Osteocyte (in vitro differentiated cells): ENCODE measurements at regions not wholly inside any gene's neighbourhood (a gene's known extent, or its start where the extent isn't known, plus 50 kb on each side); places are given as distances from the start of the nearest gene placed in this dataset.
A peak's percentile ranks its signal among the peaks of the same experiment; 100 is the strongest.
"Not testable (repeated sequence)": the region's sequence is repeated elsewhere in the genome, so short reads cannot be mapped to it uniquely, and the experiment has no call there.

ENCODE experiments used
- DNase-seq: peaks from one replicate; pipeline ENCODE4 v3.0.0; 2021; ENCODE audit warnings: mixed read lengths; ENCODE audit not compliant: unreplicated experiment; ENCODE audit errors: extremely low spot score
- H3K27ac Mint-ChIP-seq: one replicate; pipeline ENCODE4 v1.8.0; 2021; ENCODE audit warnings: mild to moderate bottlenecking, mixed read lengths; ENCODE audit not compliant: unreplicated experiment
- H3K27me3 Mint-ChIP-seq: one replicate; pipeline ENCODE4 v1.8.0; 2021; ENCODE audit warnings: mixed read lengths; ENCODE audit not compliant: unreplicated experiment
- H3K36me3 Mint-ChIP-seq: one replicate; pipeline ENCODE4 v1.8.0; 2021; ENCODE audit warnings: mixed read lengths; ENCODE audit not compliant: unreplicated experiment
- H3K4me1 Mint-ChIP-seq: one replicate; pipeline ENCODE4 v1.8.0; 2021; ENCODE audit warnings: mixed read lengths; ENCODE audit not compliant: unreplicated experiment
- H3K4me3 Mint-ChIP-seq: one replicate; pipeline ENCODE4 v1.8.0; 2021; ENCODE audit warnings: mild to moderate bottlenecking, moderate library complexity, mixed read lengths; ENCODE audit not compliant: unreplicated experiment
- H3K9me3 Mint-ChIP-seq: one replicate; pipeline ENCODE4 v1.8.0; 2021; ENCODE audit warnings: mixed read lengths; ENCODE audit not compliant: unreplicated experiment
- CTCF ChIP-seq: fragments of 200-600 bp; sonication (generic); IDR thresholded peaks from 2 replicates; pipeline ENCODE4 v1.5.0; 2021; ENCODE audit warnings: antibody characterized with exemption, mild to moderate bottlenecking, moderate library complexity

- H3K27ac Mint-ChIP-seq = no peak overlapping the region
- TF ChIP-seq CTCF = no peak
- H3K36me3 Mint-ChIP-seq = no peaks in the 10 kb centered on the region
- DNase-seq = peak; percentile 17
- peaks cover 3% of the 10 kb centered on the region for H3K27me3 Mint-ChIP-seq
- peaks cover 6% of the 10 kb centered on the region for H3K4me1 Mint-ChIP-seq
- no peak overlapping the region for H3K4me3 Mint-ChIP-seq
- no peaks in the 10 kb centered on the region for H3K9me3 Mint-ChIP-seq
Observed at GRCh38 chr2:106292627-106293026, 98.5 kb upstream of the UXS1 start.

GRCh38 chr2:106288873-106289272, 94.8 kb upstream of the UXS1 start:
- H3K36me3 Mint-ChIP-seq = no peaks in the 10 kb centered on the region
- no peaks in the 10 kb centered on the region for H3K9me3 Mint-ChIP-seq
- H3K4me1 Mint-ChIP-seq = no peaks in the 10 kb centered on the region

GRCh38 chr2:106285237-106285829, 91.2 kb upstream of the UXS1 start:
- no peak for DNase-seq
- Mint-ChIP-seq H3K27ac (no peak overlapping the region), H3K36me3 (no peaks in the 10 kb centered on the region), H3K4me1 (no peaks in the 10 kb centered on the region), H3K4me3 (no peak overlapping the region), H3K27me3 (peaks cover 39% of the 10 kb centered on the region), H3K9me3 (no peaks in the 10 kb centered on the region)
- no peak for TF ChIP-seq CTCF

More at GRCh38 chr2:106288873-106289272, 94.8 kb upstream of the UXS1 start:
- Mint-ChIP-seq H3K27me3 (peaks cover 20% of the 10 kb centered on the region), H3K4me3 (no peak overlapping the region), H3K27ac (no peak overlapping the region)
- TF ChIP-seq CTCF = no peak
- DNase-seq = no peak

GRCh38 chr2:106284691-106285202, 90.6 kb upstream of the UXS1 start:
- Mint-ChIP-seq H3K27ac (no peak overlapping the region), H3K36me3 (no peaks in the 10 kb centered on the region), H3K27me3 (peaks cover 45% of the 10 kb centered on the region), H3K9me3 (no peaks in the 10 kb centered on the region), H3K4me1 (no peaks in the 10 kb centered on the region), H3K4me3 (no peak overlapping the region)
- DNase-seq = no peak
- no peak for TF ChIP-seq CTCF

- no peak for DNase-seq
- Mint-ChIP-seq H3K36me3 (no peaks in the 10 kb centered on the region), H3K4me1 (no peaks in the 10 kb centered on the region), H3K4me3 (no peak overlapping the region), H3K27ac (no peak overlapping the region), H3K27me3 (peaks cover 46% of the 10 kb centered on the region), H3K9me3 (no peaks in the 10 kb centered on the region)
- no peak for TF ChIP-seq CTCF
Observed at GRCh38 chr2:106284255-106284654, 90.2 kb upstream of the UXS1 start.

GRCh38 chr2:106283228-106284152, 89.4 kb upstream of the UXS1 start:
- H3K4me3 Mint-ChIP-seq, H3K27ac Mint-ChIP-seq, H3K9me3 Mint-ChIP-seq, DNase-seq, H3K4me1 Mint-ChIP-seq, H3K36me3 Mint-ChIP-seq: not testable (repeated sequence)
- peaks cover 46% of the 10 kb centered on the region for H3K27me3 Mint-ChIP-seq
